ENCODE measurements at regions not wholly inside any gene's neighbourhood (a gene's known extent, or its start where the extent isn't known, plus 50 kb on each side); places are given as distances from the start of the nearest gene placed in this dataset.

DNA sequence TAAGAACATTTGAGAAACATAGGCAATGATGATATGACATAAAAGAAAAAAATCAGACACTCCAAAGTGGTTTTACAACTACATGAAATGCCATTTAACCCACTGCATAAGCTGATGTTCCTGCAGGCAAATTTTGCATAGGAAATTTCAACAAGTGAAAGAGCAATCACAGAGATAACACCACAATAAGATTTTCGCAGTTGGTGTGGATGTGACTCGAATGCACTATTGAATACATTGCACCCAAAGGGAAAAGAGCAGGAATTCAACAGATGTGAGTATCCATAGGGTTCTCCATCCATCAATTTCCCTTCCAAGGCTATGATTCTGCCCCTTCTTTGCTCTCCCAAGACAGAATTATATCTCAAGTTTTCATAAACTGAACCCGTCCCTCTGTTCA is 456.1 kb downstream of the RAP2B start:
- TF ChIP-seq POLR2A (IDR thresholded peaks at IDR 0.05) = no peak
- TF ChIP-seq, protein P1, sequence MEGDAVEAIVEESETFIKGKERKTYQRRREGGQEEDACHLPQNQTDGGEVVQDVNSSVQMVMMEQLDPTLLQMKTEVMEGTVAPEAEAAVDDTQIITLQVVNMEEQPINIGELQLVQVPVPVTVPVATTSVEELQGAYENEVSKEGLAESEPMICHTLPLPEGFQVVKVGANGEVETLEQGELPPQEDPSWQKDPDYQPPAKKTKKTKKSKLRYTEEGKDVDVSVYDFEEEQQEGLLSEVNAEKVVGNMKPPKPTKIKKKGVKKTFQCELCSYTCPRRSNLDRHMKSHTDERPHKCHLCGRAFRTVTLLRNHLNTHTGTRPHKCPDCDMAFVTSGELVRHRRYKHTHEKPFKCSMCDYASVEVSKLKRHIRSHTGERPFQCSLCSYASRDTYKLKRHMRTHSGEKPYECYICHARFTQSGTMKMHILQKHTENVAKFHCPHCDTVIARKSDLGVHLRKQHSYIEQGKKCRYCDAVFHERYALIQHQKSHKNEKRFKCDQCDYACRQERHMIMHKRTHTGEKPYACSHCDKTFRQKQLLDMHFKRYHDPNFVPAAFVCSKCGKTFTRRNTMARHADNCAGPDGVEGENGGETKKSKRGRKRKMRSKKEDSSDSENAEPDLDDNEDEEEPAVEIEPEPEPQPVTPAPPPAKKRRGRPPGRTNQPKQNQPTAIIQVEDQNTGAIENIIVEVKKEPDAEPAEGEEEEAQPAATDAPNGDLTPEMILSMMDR (IDR thresholded peaks at IDR 0.05) = no peak

All from adrenal gland (tissue), 5 donors.